GM12873 (cell line): ENCODE measurements at regions not wholly inside any gene's neighbourhood (a gene's known extent, or its start where the extent isn't known, plus 50 kb on each side); places are given as distances from the start of the nearest gene placed in this dataset.

ENCODE experiments used
- TF ChIP-seq, protein P1 (sequence below): IDR thresholded peaks from 2 replicates; pipeline ENCODE4 v1.5.1; 2012; ENCODE audit warnings: low read depth, mild to moderate bottlenecking, moderate library complexity, low read length, control low read depth; ENCODE audit not compliant: insufficient read depth; ENCODE audit errors: missing control alignments

DNA sequence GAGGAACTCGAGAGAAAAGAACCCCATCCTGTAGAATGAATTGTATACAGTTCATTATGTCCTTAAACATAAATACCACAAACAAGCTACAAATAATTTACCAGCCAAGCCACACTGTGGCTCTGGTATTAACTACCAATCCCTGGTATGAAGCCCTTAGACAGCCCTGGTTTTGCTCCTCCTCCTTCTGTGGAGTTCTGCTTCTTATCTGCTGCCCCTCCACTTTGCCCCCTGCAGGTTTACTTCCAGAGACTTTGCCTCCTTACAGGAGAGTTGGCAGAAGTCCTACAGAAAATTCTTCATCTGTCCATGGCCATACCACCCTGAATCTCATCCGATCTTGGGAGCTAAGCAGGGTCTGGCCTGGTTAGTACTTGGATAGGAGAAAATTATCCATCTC lies 219.8 kb downstream of the ACTL7B start:
- TF ChIP-seq, protein P1, sequence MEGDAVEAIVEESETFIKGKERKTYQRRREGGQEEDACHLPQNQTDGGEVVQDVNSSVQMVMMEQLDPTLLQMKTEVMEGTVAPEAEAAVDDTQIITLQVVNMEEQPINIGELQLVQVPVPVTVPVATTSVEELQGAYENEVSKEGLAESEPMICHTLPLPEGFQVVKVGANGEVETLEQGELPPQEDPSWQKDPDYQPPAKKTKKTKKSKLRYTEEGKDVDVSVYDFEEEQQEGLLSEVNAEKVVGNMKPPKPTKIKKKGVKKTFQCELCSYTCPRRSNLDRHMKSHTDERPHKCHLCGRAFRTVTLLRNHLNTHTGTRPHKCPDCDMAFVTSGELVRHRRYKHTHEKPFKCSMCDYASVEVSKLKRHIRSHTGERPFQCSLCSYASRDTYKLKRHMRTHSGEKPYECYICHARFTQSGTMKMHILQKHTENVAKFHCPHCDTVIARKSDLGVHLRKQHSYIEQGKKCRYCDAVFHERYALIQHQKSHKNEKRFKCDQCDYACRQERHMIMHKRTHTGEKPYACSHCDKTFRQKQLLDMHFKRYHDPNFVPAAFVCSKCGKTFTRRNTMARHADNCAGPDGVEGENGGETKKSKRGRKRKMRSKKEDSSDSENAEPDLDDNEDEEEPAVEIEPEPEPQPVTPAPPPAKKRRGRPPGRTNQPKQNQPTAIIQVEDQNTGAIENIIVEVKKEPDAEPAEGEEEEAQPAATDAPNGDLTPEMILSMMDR: no peak

GRCh38 chr9:108634672-108635462 lies 220.9 kb downstream of the ACTL7B start:
- TF ChIP-seq, protein P1: no peak

- TF ChIP-seq, protein P1: no peak
These were observed 221.6 kb downstream of the ACTL7B start for GRCh38 chr9:108634204-108634603.

GRCh38 chr9:108631496-108632285 lies 224.1 kb downstream of the ACTL7B start:
- TF ChIP-seq, protein P1: no peak

DNA sequence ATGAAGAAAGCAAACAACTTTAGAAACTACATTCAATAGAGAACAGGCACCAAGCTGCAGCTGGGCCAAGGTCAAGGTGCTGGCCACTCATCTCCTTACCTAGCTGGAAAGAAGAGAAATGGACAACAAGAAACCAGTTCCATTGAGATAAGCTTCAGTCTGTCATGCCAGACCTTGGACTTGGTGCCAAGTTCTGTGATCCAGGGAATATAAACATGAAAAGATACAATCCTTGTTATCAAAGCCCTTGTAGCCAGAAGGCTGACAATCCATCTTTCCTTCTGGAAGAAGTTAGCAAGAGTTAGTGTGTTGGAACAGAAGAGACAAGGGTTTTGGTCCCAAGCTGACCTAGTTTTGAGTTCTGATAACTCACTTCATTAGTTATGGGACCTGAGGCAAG lies 227.5 kb downstream of the ACTL7B start:
- TF ChIP-seq, protein P1: no peak

DNA sequence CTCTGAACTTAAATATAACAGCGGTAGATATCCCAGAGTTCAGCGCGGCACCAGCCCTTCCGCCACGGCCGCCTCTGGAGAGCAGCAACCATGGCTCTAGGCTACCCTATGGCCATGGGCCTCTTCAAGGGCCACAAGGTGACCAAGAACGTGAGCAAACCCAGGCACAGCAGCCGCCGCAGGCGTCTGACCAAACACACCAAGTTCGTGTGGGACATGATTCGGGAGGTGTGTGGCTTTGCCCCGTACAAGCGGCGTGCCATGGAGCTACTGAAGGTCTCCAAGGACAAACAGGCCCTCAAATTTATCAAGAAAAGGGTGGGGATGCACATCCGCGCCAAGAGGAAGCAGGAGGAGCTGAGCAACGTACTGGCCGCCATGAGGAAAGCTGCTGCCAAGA lies 229.0 kb downstream of the ACTL7B start:
- TF ChIP-seq, protein P1: no peak
